AG09309 (cell line): ENCODE measurements at regions not wholly inside any gene's neighbourhood (a gene's known extent, or its start where the extent isn't known, plus 50 kb on each side); places are given as distances from the start of the nearest gene placed in this dataset.
A peak's percentile ranks its signal among the peaks of the same experiment; 100 is the strongest.

Experiments used
- DNase-seq: peaks from one replicate; pipeline ENCODE4 v3.0.0-alpha.2; 2010; ENCODE audit warnings: low read depth
- H3K4me3 ChIP-seq: 2 replicates; pipeline ENCODE4 v1.5.1; 2011; ENCODE audit warnings: mild to moderate bottlenecking, low read depth, low read length, moderate library complexity; ENCODE audit not compliant: control insufficient read depth
- CTCF ChIP-seq: IDR thresholded peaks from 2 replicates; pipeline ENCODE4 v1.5.1; 2011; ENCODE audit warnings: mild to moderate bottlenecking, low read depth, low read length, inconsistent platforms; ENCODE audit not compliant: insufficient read depth, control insufficient read depth; ENCODE audit errors: missing control alignments

- no peak for TF ChIP-seq CTCF
- no peak for DNase-seq
- no peak overlapping the region for H3K4me3 ChIP-seq
Measured at GRCh38 chr10:44566786-44567185, 181.9 kb upstream of the CXCL12 start.

GRCh38 chr10:44567471-44567870 is 182.6 kb upstream of the CXCL12 start:
- peak; percentile 68 for DNase-seq
- H3K4me3 ChIP-seq: no peak overlapping the region
- TF ChIP-seq CTCF: no peak

GRCh38 chr10:44569193-44570091 is 184.5 kb upstream of the CXCL12 start:
- H3K4me3 ChIP-seq: no peak overlapping the region
- peak; percentile 82 for DNase-seq
- TF ChIP-seq CTCF: no peak

- DNase-seq: no peak
- no peak for TF ChIP-seq CTCF
- no peak overlapping the region for H3K4me3 ChIP-seq
Measured at GRCh38 chr10:44571701-44572100, 186.8 kb upstream of the CXCL12 start.

- no peak for DNase-seq
- no peak for TF ChIP-seq CTCF
- H3K4me3 ChIP-seq: no peak overlapping the region
Measured at GRCh38 chr10:44572146-44572545, 187.2 kb upstream of the CXCL12 start.

GRCh38 chr10:44573821-44574220 is 188.9 kb upstream of the CXCL12 start:
- DNase-seq: no peak
- TF ChIP-seq CTCF: no peak
- H3K4me3 ChIP-seq: no peak overlapping the region
